Neutrophil (primary cell): ENCODE measurements at regions not wholly inside any gene's neighbourhood (a gene's known extent, or its start where the extent isn't known, plus 50 kb on each side); places are given as distances from the start of the nearest gene placed in this dataset.

Experiments used
- H3K27ac ChIP-seq: fragments of 200-600 bp; sonication (generic); 2 replicates; pipeline ENCODE4 v1.5.1; 2016; ENCODE audit warnings: mild to moderate bottlenecking, moderate library complexity
- H3K27me3 ChIP-seq: fragments of 200-600 bp; sonication (generic); 2 replicates; pipeline ENCODE4 v1.6.0; 2016; ENCODE audit warnings: mild to moderate bottlenecking
- H3K36me3 ChIP-seq: fragments of 200-600 bp; sonication (generic); 2 replicates; pipeline ENCODE4 v1.5.1; 2017
- H3K4me1 ChIP-seq, 2 experiments: fragments of 200-600 bp in 1 of 2; sonication (generic) in 1 of 2; 1 replicate in 1 of 2; 2 replicates in 1 of 2; pipeline versions ENCODE4 v1.5.1 to v1.6.1; 2013 to 2016; ENCODE audit warnings: low read depth in 1 of 2, low read length in 1 of 2, mild to moderate bottlenecking in 1 of 2, moderate library complexity in 1 of 2; ENCODE audit not compliant: control insufficient read depth in 1 of 2, insufficient read depth in 1 of 2
- H3K4me3 ChIP-seq, 2 experiments: fragments of 200-600 bp in 1 of 2; sonication (generic) in 1 of 2; 1 replicate in 1 of 2; 2 replicates in 1 of 2; pipeline ENCODE4 v1.5.1; 2013 to 2016; ENCODE audit warnings: low read depth in 1 of 2, low read length in 1 of 2, mild to moderate bottlenecking in 1 of 2, moderate library complexity in 1 of 2
- H3K9me3 ChIP-seq: fragments of 200-600 bp; sonication (generic); 2 replicates; pipeline ENCODE4 v1.5.1; 2016
- CTCF ChIP-seq: fragments of 200-600 bp; sonication (generic); IDR thresholded peaks from 2 replicates; pipeline ENCODE4 v1.5.1; 2016; ENCODE audit warnings: antibody characterized with exemption

- Histone ChIP-seq H3K27me3 (no peaks in the 10 kb centered on the region), H3K36me3 (no peaks in the 10 kb centered on the region), H3K4me1 (peaks cover 13 to 19% of the 10 kb centered on the region in 2 experiments), H3K4me3 (no peak overlapping the region), H3K9me3 (no peaks in the 10 kb centered on the region), H3K27ac (peak overlapping the region; percentile 56)
- no peak for TF ChIP-seq CTCF
Observed at GRCh38 chr20:53707371-53708055, 113.9 kb upstream of the ZNF217 start.

GRCh38 chr20:53706466-53707370 lies 113.1 kb upstream of the ZNF217 start:
- Histone ChIP-seq H3K4me1 (peaks cover 13 to 14% of the 10 kb centered on the region in 2 experiments), H3K27me3 (no peaks in the 10 kb centered on the region), H3K27ac (no peak overlapping the region), H3K36me3 (no peaks in the 10 kb centered on the region), H3K9me3 (no peaks in the 10 kb centered on the region), H3K4me3 (no peak overlapping the region)
- no peak for TF ChIP-seq CTCF

- no peaks in the 10 kb centered on the region for H3K36me3 ChIP-seq
- peaks cover 14% of the 10 kb centered on the region in 2 experiments for H3K4me1 ChIP-seq
- H3K27me3 ChIP-seq, result no peaks in the 10 kb centered on the region
- no peak overlapping the region for H3K27ac ChIP-seq
- no peak overlapping the region for H3K4me3 ChIP-seq
- no peak for TF ChIP-seq CTCF
- no peaks in the 10 kb centered on the region for H3K9me3 ChIP-seq
Observed at GRCh38 chr20:53706008-53706465, 112.4 kb upstream of the ZNF217 start.

GRCh38 chr20:53702617-53703016 lies 109.0 kb upstream of the ZNF217 start:
- no peak overlapping the region for H3K27ac ChIP-seq

GRCh38 chr20:53699906-53700305 lies 106.3 kb upstream of the ZNF217 start:
- Histone ChIP-seq H3K27ac (peak overlapping the region; percentile 12), H3K9me3 (no peaks in the 10 kb centered on the region), H3K27me3 (no peaks in the 10 kb centered on the region), H3K4me3 (no peak overlapping the region), H3K4me1 (peaks cover 15 to 19% of the 10 kb centered on the region in 2 experiments), H3K36me3 (no peaks in the 10 kb centered on the region)
- no peak for TF ChIP-seq CTCF

More at GRCh38 chr20:53702617-53703016, 109.0 kb upstream of the ZNF217 start:
- H3K36me3 ChIP-seq, result no peaks in the 10 kb centered on the region
- H3K9me3 ChIP-seq, result no peaks in the 10 kb centered on the region
- H3K4me3 ChIP-seq, result no peak overlapping the region
- TF ChIP-seq CTCF, result no peak
- peaks cover 18 to 20% of the 10 kb centered on the region in 2 experiments for H3K4me1 ChIP-seq
- no peaks in the 10 kb centered on the region for H3K27me3 ChIP-seq
